ENCODE measurements at regions not wholly inside any gene's neighbourhood (a gene's known extent, or its start where the extent isn't known, plus 50 kb on each side); places are given as distances from the start of the nearest gene placed in this dataset.

DNA sequence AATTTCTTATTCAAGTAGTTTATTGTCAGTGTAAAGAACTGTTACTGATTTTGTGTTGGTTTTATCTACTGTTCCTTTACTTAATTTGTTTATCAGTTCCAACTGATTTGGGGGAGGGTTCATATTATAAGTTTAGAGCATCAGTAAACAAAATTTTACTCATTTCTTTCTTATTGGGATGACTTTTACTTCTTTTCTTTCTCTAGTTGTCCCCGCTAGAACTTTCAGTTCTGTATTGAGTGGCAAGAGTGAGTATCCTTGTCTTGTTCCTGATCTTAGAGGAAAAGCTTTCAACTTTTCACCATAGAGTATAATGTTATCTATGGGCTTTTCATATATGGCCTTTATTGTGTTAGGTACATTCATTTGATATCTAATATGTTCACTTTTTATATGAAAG, 584.1 kb downstream of the LRFN5 start:
- TF ChIP-seq, protein P1, sequence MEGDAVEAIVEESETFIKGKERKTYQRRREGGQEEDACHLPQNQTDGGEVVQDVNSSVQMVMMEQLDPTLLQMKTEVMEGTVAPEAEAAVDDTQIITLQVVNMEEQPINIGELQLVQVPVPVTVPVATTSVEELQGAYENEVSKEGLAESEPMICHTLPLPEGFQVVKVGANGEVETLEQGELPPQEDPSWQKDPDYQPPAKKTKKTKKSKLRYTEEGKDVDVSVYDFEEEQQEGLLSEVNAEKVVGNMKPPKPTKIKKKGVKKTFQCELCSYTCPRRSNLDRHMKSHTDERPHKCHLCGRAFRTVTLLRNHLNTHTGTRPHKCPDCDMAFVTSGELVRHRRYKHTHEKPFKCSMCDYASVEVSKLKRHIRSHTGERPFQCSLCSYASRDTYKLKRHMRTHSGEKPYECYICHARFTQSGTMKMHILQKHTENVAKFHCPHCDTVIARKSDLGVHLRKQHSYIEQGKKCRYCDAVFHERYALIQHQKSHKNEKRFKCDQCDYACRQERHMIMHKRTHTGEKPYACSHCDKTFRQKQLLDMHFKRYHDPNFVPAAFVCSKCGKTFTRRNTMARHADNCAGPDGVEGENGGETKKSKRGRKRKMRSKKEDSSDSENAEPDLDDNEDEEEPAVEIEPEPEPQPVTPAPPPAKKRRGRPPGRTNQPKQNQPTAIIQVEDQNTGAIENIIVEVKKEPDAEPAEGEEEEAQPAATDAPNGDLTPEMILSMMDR (IDR thresholded peaks at IDR 0.05; ENCODE audit: low read depth, low read length), result no peak
- no peak overlapping the region for H3K4me3 ChIP-seq (ENCODE audit: low read depth, low read length)

- no peak overlapping the region for H3K4me3 ChIP-seq (ENCODE audit: low read depth, low read length)
- TF ChIP-seq, protein P1 (IDR thresholded peaks at IDR 0.05; ENCODE audit: low read depth, low read length), result no peak
Measured at GRCh38 chr14:42187846-42188245, 581.2 kb downstream of the LRFN5 start.

DNA sequence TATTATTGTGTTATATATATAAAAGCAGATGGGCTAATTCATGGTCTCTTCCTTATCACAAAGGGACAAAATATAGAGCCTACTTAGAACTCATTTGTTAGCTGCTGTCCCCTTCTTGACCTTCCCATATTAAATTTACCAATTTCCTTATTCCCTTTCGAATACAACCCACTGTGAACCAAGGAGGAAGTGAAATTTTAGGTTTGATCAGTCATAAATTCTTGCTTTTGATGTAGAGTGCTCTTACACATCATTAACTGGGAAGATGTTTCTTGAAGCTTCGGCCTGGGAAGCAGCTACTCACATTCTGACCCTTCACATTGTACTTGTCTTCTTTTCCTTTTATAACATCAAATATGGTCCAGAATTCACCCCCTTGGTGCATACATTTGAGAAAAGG, 579.0 kb downstream of the LRFN5 start:
- no peak overlapping the region for H3K4me3 ChIP-seq (ENCODE audit: low read depth, low read length)

GRCh38 chr14:42174357-42174756, 567.7 kb downstream of the LRFN5 start:
- H3K4me3 ChIP-seq (ENCODE audit: low read depth, low read length), result no peak overlapping the region
- TF ChIP-seq, protein P1 (IDR thresholded peaks at IDR 0.05; ENCODE audit: low read depth, low read length), result no peak

More for the DNA sequence above, 579.0 kb downstream of the LRFN5 start:
- TF ChIP-seq, protein P1 (IDR thresholded peaks at IDR 0.05; ENCODE audit: low read depth, low read length), result no peak

DNA sequence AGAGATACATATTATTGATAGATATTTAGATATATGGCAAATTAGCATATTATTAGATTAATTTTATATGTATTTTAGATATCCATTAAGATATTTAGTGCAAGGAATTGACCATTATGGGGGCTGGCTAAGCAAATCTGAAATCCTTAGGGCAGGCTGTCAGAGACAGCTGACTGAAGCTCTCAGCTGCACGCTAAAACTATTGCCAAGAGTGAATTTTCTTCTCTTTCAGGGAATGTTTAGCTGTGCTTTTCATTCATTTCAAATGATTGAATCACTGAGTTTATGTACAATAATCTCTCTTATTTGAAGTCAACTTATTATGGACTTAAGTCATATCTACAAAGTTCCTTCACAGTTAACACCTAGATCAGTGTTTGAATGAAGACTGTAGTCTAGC, 566.5 kb downstream of the LRFN5 start:
- TF ChIP-seq, protein P1 (IDR thresholded peaks at IDR 0.05; ENCODE audit: low read depth, low read length), result no peak
- no peak overlapping the region for H3K4me3 ChIP-seq (ENCODE audit: low read depth, low read length)

- no peak overlapping the region for H3K4me3 ChIP-seq (ENCODE audit: low read depth, low read length)
- TF ChIP-seq, protein P1 (IDR thresholded peaks at IDR 0.05; ENCODE audit: low read depth, low read length), result no peak
Measured at GRCh38 chr14:42172304-42172703, 565.6 kb downstream of the LRFN5 start.

DNA sequence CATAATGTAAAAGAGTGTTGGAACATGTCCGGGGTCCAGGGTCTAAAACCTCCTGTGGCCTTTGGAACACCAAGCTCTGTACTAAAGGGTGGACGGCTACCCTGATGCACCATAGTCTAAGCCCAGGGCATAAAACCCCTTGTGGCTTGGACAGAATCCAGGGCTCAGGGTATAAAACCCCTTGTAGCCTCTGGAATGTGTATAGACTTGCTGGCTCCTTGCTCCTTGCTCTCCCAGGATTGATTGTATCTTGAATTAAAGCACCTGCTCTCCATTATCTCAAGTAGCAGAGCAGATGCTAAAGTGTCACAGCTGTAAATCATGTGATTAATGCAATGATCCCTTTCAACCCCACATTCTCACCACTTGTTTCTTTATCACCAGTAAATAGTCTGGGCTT, 556.5 kb downstream of the LRFN5 start:
- no peak overlapping the region for H3K4me3 ChIP-seq (ENCODE audit: low read depth, low read length)
- TF ChIP-seq, protein P1 (IDR thresholded peaks at IDR 0.05; ENCODE audit: low read depth, low read length), result no peak

Data from WI38 (cell line).